Fibroblast of the aortic adventitia (primary cell): ENCODE measurements at regions not wholly inside any gene's neighbourhood (a gene's known extent, or its start where the extent isn't known, plus 50 kb on each side); places are given as distances from the start of the nearest gene placed in this dataset.

Experiments used
- DNase-seq: peaks from one replicate; pipeline ENCODE4 v3.0.0-alpha.2; 2010; ENCODE audit warnings: low read depth
- H3K4me3 ChIP-seq: 2 replicates; pipeline ENCODE4 v1.5.1; 2011; ENCODE audit warnings: low read depth, mild to moderate bottlenecking, control low read depth, low read length, moderate library complexity
- TF ChIP-seq, protein P1 (sequence below): IDR thresholded peaks from 2 replicates; pipeline ENCODE4 v1.5.1; 2011; ENCODE audit warnings: mild to moderate bottlenecking, low read length, control low read depth, inconsistent platforms; ENCODE audit not compliant: insufficient read depth

DNA sequence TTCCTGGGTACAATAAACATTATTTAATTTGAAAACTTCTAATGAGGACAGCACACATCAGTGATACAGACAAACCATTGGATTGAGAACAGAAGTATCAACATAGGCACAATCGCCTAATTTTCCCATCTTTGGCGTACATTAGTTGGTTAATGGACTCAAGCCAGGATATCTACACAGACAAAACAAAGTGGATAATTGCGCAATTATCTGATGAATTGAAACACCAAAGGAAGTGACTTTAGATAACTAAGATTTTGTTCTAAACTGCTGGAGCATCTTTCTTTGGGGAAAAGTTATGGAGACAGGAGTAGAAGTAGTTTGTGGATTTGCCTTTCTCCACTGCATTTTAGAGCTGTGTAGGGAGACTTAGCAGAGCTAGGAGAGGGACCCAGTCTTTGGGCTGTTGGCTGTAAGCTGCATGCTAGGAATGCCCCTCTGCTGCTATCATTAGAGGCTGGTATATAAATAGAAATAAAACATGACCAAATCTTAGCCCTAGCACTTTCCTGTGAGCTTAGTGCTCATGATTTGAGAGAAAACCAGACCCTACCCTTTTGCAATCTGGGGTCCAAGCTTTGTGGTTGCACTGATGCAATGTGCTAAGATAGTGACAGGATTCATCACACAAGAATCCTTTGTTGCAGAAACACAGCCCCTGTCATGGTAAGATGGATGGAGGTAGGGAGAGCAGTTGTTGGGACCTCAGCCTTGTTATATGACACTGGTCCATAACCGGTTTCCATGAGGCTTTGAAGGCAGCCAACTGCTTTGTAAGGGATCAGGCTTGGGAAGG is 264.5 kb upstream of the PIK3C3 start:
- no peak for DNase-seq
- TF ChIP-seq, protein P1, sequence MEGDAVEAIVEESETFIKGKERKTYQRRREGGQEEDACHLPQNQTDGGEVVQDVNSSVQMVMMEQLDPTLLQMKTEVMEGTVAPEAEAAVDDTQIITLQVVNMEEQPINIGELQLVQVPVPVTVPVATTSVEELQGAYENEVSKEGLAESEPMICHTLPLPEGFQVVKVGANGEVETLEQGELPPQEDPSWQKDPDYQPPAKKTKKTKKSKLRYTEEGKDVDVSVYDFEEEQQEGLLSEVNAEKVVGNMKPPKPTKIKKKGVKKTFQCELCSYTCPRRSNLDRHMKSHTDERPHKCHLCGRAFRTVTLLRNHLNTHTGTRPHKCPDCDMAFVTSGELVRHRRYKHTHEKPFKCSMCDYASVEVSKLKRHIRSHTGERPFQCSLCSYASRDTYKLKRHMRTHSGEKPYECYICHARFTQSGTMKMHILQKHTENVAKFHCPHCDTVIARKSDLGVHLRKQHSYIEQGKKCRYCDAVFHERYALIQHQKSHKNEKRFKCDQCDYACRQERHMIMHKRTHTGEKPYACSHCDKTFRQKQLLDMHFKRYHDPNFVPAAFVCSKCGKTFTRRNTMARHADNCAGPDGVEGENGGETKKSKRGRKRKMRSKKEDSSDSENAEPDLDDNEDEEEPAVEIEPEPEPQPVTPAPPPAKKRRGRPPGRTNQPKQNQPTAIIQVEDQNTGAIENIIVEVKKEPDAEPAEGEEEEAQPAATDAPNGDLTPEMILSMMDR, result no peak
- H3K4me3 ChIP-seq, result no peak overlapping the region

- TF ChIP-seq, protein P1, result no peak
- DNase-seq, result no peak
- no peak overlapping the region for H3K4me3 ChIP-seq
These were observed 267.9 kb upstream of the PIK3C3 start for GRCh38 chr18:41687138-41687537.

DNA sequence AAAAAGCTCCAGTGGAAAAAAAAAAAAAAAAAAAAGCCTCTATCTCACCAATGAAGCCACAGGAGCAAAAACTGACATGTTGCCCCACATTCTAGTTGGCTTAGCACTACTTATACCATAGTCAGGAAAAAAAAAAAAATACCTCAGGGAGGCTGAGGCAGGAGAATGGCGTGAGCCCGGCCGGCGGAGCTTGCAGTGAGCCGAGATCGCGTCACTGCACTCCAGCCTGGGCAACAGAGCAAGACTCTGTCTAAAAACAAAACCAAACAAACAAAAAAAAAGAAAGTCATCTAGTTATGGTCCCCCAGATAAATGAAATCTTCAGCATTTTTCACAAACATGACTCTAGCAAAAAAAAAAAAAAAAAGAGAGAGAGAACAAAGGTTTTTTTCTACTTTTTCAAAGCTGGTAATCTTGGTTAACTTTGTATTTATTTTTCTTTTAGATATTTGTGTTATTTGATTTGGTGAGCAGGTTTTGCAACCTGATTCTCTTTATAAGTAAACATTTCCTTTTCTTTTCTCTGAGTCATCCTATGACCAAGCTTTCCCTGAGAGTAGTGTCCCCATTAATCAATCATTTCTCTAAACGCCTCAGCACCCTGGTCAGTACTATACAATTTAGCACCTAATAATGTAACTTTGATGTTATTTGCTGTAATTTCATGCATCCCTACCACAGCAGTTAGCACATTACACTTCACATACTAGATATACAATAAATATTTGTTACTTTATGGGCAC is 273.7 kb upstream of the PIK3C3 start:
- H3K4me3 ChIP-seq, result no peak overlapping the region
- DNase-seq, result no peak
- TF ChIP-seq, protein P1, result no peak

- TF ChIP-seq, protein P1, result no peak
- no peak overlapping the region for H3K4me3 ChIP-seq
- no peak for DNase-seq
These were observed 280.5 kb upstream of the PIK3C3 start for GRCh38 chr18:41674506-41674905.

DNA sequence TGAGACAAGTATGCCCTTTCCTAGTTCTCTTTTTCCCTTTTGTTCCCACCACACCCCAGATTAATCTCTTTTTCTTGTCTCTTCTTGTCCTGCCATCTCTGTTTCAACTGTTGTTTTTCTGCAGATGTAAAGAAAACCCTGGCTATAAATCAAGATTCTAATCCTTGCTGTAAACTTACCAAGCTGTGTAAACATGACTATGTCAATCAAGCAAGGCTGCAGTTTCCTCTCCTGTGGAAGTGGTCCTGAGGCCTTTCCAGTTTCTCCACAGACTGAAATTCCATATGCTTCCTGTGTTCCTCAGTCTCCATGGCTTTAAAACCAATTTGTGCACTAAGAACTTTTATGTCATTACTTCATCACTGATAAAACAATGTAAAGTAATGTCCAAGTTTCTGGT is 288.8 kb upstream of the PIK3C3 start:
- no peak overlapping the region for H3K4me3 ChIP-seq
- no peak for DNase-seq
- TF ChIP-seq, protein P1, result no peak

DNA sequence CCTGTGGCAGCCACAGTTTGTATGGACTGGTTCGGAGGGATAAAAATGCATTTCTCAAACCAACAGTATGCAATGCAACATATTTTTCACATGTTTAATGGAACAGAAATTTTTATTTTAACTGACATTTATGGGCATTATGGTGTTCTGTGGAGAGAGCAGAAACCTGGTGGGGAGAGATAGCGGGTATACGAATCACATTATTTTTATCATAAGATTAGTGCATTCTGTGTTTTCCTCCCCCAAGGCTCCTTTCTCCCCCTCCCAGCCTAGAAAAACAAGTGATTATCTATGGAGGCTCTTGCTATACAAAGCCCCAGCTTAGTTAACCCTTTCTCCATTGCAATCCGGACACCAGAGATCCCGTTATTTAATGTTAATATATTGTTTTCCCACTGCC is 289.8 kb upstream of the PIK3C3 start:
- no peak for DNase-seq

More for the DNA sequence above, 289.8 kb upstream of the PIK3C3 start:
- no peak overlapping the region for H3K4me3 ChIP-seq
- TF ChIP-seq, protein P1, result no peak
